ENCODE measurements at regions not wholly inside any gene's neighbourhood (a gene's known extent, or its start where the extent isn't known, plus 50 kb on each side); places are given as distances from the start of the nearest gene placed in this dataset.
"Not testable (repeated sequence)": the region's sequence is repeated elsewhere in the genome, so short reads cannot be mapped to it uniquely, and the experiment has no call there.

GRCh38 chr10:71092812-71093401 is 119.5 kb upstream of the UNC5B start:
- no peaks in the 10 kb centered on the region for H3K4me1 ChIP-seq (ENCODE audit: control insufficient read depth, insufficient read depth, low read length)
- no peak overlapping the region for H3K4me3 ChIP-seq (ENCODE audit: low read length)
- no peak overlapping the region for H3K4me2 ChIP-seq (ENCODE audit: low read length)
- H3K9me3 ChIP-seq (replicated peaks; ENCODE audit: low read length): no peaks in the 10 kb centered on the region
- H3K9ac ChIP-seq (ENCODE audit: low read depth, low read length): no peak overlapping the region
- peaks cover 58% of the 10 kb centered on the region for H3K27me3 ChIP-seq (ENCODE audit: control insufficient read depth, insufficient read depth, low read length)
- H3K36me3 ChIP-seq (ENCODE audit: insufficient read depth, low read length): no peaks in the 10 kb centered on the region

GRCh38 chr10:71093531-71093930 is 118.8 kb upstream of the UNC5B start:
- peaks cover 63% of the 10 kb centered on the region for H3K27me3 ChIP-seq (ENCODE audit: control insufficient read depth, insufficient read depth, low read length)
- H3K4me3 ChIP-seq (ENCODE audit: low read length): no peak overlapping the region
- no peak overlapping the region for H3K9ac ChIP-seq (ENCODE audit: low read depth, low read length)
- H3K9me3 ChIP-seq (replicated peaks; ENCODE audit: low read length): no peaks in the 10 kb centered on the region
- no peaks in the 10 kb centered on the region for H3K4me1 ChIP-seq (ENCODE audit: control insufficient read depth, insufficient read depth, low read length)
- H3K36me3 ChIP-seq (ENCODE audit: insufficient read depth, low read length): no peaks in the 10 kb centered on the region
- no peak overlapping the region for H3K4me2 ChIP-seq (ENCODE audit: low read length)

GRCh38 chr10:71094712-71095390 is 117.5 kb upstream of the UNC5B start:
- H3K36me3 ChIP-seq (ENCODE audit: insufficient read depth, low read length): no peaks in the 10 kb centered on the region
- no peaks in the 10 kb centered on the region for H3K4me1 ChIP-seq (ENCODE audit: control insufficient read depth, insufficient read depth, low read length)
- H3K9me3 ChIP-seq (replicated peaks; ENCODE audit: low read length): no peaks in the 10 kb centered on the region
- no peak overlapping the region for H3K9ac ChIP-seq (ENCODE audit: low read depth, low read length)
- H3K4me3 ChIP-seq (ENCODE audit: low read length): no peak overlapping the region
- peaks cover 68% of the 10 kb centered on the region for H3K27me3 ChIP-seq (ENCODE audit: control insufficient read depth, insufficient read depth, low read length)
- no peak overlapping the region for H3K4me2 ChIP-seq (ENCODE audit: low read length)

- Histone ChIP-seq H3K9ac (ENCODE audit: low read depth, low read length) (no peak overlapping the region), H3K27me3 (ENCODE audit: control insufficient read depth, insufficient read depth, low read length) (peaks cover 59% of the 10 kb centered on the region), H3K4me1 (ENCODE audit: control insufficient read depth, insufficient read depth, low read length) (no peaks in the 10 kb centered on the region), H3K4me3 (ENCODE audit: low read length) (no peak overlapping the region), H3K4me2 (ENCODE audit: low read length) (no peak overlapping the region), H3K9me3 (replicated peaks; ENCODE audit: low read length) (no peaks in the 10 kb centered on the region), H3K36me3 (ENCODE audit: insufficient read depth, low read length) (no peaks in the 10 kb centered on the region)
Measured at GRCh38 chr10:71099731-71100361, 112.5 kb upstream of the UNC5B start.

- H3K36me3 ChIP-seq (ENCODE audit: insufficient read depth, low read length): no peaks in the 10 kb centered on the region
- no peak overlapping the region for H3K9ac ChIP-seq (ENCODE audit: low read depth, low read length)
- H3K9me3 ChIP-seq (replicated peaks; ENCODE audit: low read length): no peaks in the 10 kb centered on the region
- H3K4me2 ChIP-seq (ENCODE audit: low read length): no peak overlapping the region
- no peaks in the 10 kb centered on the region for H3K4me1 ChIP-seq (ENCODE audit: control insufficient read depth, insufficient read depth, low read length)
- peaks cover 45% of the 10 kb centered on the region for H3K27me3 ChIP-seq (ENCODE audit: control insufficient read depth, insufficient read depth, low read length)
- no peak overlapping the region for H3K4me3 ChIP-seq (ENCODE audit: low read length)
Measured at GRCh38 chr10:71103961-71104360, 108.4 kb upstream of the UNC5B start.

GRCh38 chr10:71106151-71106550 is 106.2 kb upstream of the UNC5B start:
- H3K4me3 ChIP-seq (ENCODE audit: low read length); H3K9me3 ChIP-seq (replicated peaks; ENCODE audit: low read length); H3K4me1 ChIP-seq (ENCODE audit: control insufficient read depth, insufficient read depth, low read length); H3K36me3 ChIP-seq (ENCODE audit: insufficient read depth, low read length); H3K4me2 ChIP-seq (ENCODE audit: low read length); H3K9ac ChIP-seq (ENCODE audit: low read depth, low read length): not testable (repeated sequence)
- peaks cover 39% of the 10 kb centered on the region for H3K27me3 ChIP-seq (ENCODE audit: control insufficient read depth, insufficient read depth, low read length)

- H3K4me3 ChIP-seq (ENCODE audit: low read length); H3K9ac ChIP-seq (ENCODE audit: low read depth, low read length); H3K36me3 ChIP-seq (ENCODE audit: insufficient read depth, low read length); H3K9me3 ChIP-seq (replicated peaks; ENCODE audit: low read length); H3K4me1 ChIP-seq (ENCODE audit: control insufficient read depth, insufficient read depth, low read length); H3K4me2 ChIP-seq (ENCODE audit: low read length): not testable (repeated sequence)
- H3K27me3 ChIP-seq (ENCODE audit: control insufficient read depth, insufficient read depth, low read length): peaks cover 35% of the 10 kb centered on the region
Measured at GRCh38 chr10:71107117-71107516, 105.3 kb upstream of the UNC5B start.

- H3K4me2 ChIP-seq (ENCODE audit: low read length); H3K4me1 ChIP-seq (ENCODE audit: control insufficient read depth, insufficient read depth, low read length); H3K9ac ChIP-seq (ENCODE audit: low read depth, low read length); H3K9me3 ChIP-seq (replicated peaks; ENCODE audit: low read length); H3K36me3 ChIP-seq (ENCODE audit: insufficient read depth, low read length); H3K4me3 ChIP-seq (ENCODE audit: low read length): not testable (repeated sequence)
- peaks cover 35% of the 10 kb centered on the region for H3K27me3 ChIP-seq (ENCODE audit: control insufficient read depth, insufficient read depth, low read length)
Measured at GRCh38 chr10:71108042-71108441, 104.3 kb upstream of the UNC5B start.

- Histone ChIP-seq H3K9ac (ENCODE audit: low read depth, low read length) (no peak overlapping the region), H3K9me3 (replicated peaks; ENCODE audit: low read length) (no peaks in the 10 kb centered on the region)
Measured at GRCh38 chr10:71112138-71112785, 100.1 kb upstream of the UNC5B start.

GRCh38 chr10:71116426-71116825 is 95.9 kb upstream of the UNC5B start:
- Histone ChIP-seq H3K9ac (ENCODE audit: low read depth, low read length) (no peak overlapping the region), H3K27me3 (ENCODE audit: control insufficient read depth, insufficient read depth, low read length) (peaks cover 12% of the 10 kb centered on the region), H3K4me1 (ENCODE audit: control insufficient read depth, insufficient read depth, low read length) (no peaks in the 10 kb centered on the region), H3K4me3 (ENCODE audit: low read length) (no peak overlapping the region), H3K4me2 (ENCODE audit: low read length) (no peak overlapping the region), H3K36me3 (ENCODE audit: insufficient read depth, low read length) (no peaks in the 10 kb centered on the region), H3K9me3 (replicated peaks; ENCODE audit: low read length) (no peaks in the 10 kb centered on the region)

More at GRCh38 chr10:71112138-71112785, 100.1 kb upstream of the UNC5B start:
- H3K36me3 ChIP-seq (ENCODE audit: insufficient read depth, low read length): no peaks in the 10 kb centered on the region
- no peak overlapping the region for H3K4me2 ChIP-seq (ENCODE audit: low read length)
- H3K27me3 ChIP-seq (ENCODE audit: control insufficient read depth, insufficient read depth, low read length): peaks cover 29% of the 10 kb centered on the region
- H3K4me1 ChIP-seq (ENCODE audit: control insufficient read depth, insufficient read depth, low read length): no peaks in the 10 kb centered on the region
- H3K4me3 ChIP-seq (ENCODE audit: low read length): no peak overlapping the region

GRCh38 chr10:71117589-71117988 is 94.8 kb upstream of the UNC5B start:
- peaks cover 23% of the 10 kb centered on the region for H3K27me3 ChIP-seq (ENCODE audit: control insufficient read depth, insufficient read depth, low read length)
- not testable (repeated sequence) for H3K4me2 ChIP-seq (ENCODE audit: low read length); H3K9me3 ChIP-seq (replicated peaks; ENCODE audit: low read length); H3K9ac ChIP-seq (ENCODE audit: low read depth, low read length); H3K4me3 ChIP-seq (ENCODE audit: low read length); H3K4me1 ChIP-seq (ENCODE audit: control insufficient read depth, insufficient read depth, low read length); H3K36me3 ChIP-seq (ENCODE audit: insufficient read depth, low read length)
